GM19463 (cell line): ENCODE measurements at regions not wholly inside any gene's neighbourhood (a gene's known extent, or its start where the extent isn't known, plus 50 kb on each side); places are given as distances from the start of the nearest gene placed in this dataset.

Experiments
- ATAC-seq: cut with Tn5 transposase; IDR thresholded peaks from one replicate; pipeline ENCODE4 v1.9.1; 2021; ENCODE audit warnings: mild to moderate bottlenecking, moderate library complexity; ENCODE audit not compliant: unreplicated experiment

GRCh38 chr3:145716519-145716918 is 444.5 kb downstream of the PLOD2 start:
- no peak for ATAC-seq

- ATAC-seq = no peak
These were observed 441.9 kb downstream of the PLOD2 start for GRCh38 chr3:145719114-145719513.

DNA sequence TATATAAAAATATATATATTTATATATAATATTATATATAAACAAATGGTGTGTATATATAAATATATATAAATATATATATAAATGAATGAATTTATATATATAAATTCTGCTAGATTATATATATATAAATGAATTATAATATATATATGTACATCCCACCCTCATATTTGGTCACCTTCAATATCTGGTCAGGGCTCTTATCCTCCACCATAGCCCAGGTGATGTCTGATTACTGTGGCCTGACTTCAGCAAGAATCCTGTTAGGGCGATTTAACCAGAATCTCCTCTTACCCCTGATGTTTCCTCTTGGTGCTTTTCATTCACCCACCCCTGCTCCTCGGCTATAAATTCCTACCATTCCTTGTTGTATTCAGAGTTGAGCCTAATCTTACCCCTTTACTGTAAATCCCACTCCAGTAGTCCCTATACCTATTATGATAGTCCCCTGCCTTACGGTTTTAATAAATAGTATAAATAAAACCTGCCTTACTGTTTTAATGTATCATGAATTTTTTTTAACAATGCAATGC is 439.6 kb downstream of the PLOD2 start:
- ATAC-seq = no peak

GRCh38 chr3:145721815-145722214 is 439.2 kb downstream of the PLOD2 start:
- no peak for ATAC-seq

DNA sequence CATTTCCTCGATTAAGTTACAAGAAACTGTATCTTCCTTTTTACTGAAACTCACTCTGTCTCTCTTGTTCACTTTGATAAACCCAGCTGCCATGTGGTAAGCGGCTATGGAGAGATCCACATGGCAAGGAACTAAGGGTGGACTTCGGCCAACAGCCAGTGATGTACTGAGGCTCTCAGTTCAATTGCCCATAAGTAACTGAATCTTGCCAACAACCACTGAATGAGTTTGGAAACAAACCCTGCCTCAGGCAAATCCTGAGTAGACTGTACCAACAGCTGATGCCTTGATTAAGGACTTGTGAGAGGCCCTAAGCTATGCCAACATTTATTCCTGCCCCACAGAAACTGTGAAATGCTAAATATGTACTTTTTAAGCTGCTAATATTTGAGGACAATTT is 433.5 kb downstream of the PLOD2 start:
- no peak for ATAC-seq

- ATAC-seq = no peak
These were observed 425.4 kb downstream of the PLOD2 start for GRCh38 chr3:145735631-145736030.

- ATAC-seq = no peak
These were observed 423.0 kb downstream of the PLOD2 start for GRCh38 chr3:145737952-145738351.

GRCh38 chr3:145739926-145740325 is 421.1 kb downstream of the PLOD2 start:
- ATAC-seq = no peak

GRCh38 chr3:145750657-145751056 is 410.3 kb downstream of the PLOD2 start:
- ATAC-seq = no peak

DNA sequence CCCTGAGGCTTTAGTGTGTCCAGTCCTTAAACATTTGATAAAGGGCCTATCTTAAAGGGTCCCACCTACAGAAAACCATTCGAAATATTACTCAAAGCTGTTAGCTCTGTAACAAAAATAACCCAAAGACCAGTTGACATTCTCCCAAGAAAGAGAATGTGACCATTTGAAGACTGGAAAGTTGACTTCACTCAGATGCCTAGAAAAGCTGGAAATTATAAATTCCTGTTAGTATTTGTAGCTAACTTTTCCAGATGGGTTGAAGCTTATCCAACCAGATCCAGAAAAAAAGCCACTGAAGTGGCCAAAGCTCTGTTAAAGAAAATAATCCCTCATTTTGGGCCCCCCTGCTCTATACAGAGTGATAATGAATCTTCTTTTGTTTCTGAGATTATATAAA is 408.4 kb downstream of the PLOD2 start:
- ATAC-seq = no peak

DNA sequence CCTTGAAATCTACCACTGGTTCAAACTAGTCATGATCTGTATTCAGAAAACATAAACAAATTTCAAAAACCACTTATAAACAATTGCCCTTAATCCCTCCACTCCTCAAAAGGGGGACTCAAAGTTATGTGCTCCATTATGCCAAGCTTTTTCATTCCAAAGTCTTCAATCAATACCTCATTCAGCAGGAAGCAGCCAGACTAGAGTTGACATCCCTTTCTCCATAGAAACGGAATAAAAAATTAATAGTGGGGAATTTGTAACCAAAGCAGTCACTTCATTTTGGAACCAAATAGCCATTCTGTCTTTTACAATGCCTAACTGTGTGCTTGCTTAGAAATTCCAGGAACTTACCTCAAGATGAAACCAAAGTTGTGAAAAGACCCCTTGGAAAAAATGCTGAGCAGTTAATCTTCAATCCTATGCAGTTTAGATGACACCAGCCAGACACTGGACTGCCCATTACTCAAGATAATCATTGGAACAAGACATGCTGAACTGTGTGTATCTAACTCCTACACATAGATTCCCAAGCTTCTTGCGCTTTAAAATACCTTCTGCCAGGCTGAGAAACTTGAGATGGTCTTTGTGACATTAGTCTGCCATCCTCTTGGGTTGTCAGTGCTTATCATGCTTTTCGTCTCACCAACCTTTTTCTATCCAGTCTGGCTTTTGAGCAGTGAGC is 406.2 kb downstream of the PLOD2 start:
- no peak for ATAC-seq

DNA sequence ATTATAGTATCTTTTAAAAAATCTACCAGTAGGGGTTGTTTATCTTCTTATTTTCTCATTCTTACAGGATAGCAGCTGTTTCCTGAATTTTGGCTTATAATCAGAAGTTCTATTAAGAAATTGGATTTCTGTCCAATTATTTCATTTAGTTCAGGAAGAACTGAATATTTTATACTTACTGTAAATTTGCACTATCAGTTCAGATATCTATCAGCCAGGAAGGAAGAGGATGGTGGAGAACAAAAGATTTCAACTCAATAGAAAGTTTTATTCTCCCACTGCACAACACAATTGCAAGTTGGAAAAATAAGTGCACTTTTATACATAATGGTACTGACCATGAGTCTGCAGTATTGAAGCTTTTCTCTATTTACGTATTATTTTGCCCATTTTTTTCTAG is 400.9 kb downstream of the PLOD2 start:
- no peak for ATAC-seq

DNA sequence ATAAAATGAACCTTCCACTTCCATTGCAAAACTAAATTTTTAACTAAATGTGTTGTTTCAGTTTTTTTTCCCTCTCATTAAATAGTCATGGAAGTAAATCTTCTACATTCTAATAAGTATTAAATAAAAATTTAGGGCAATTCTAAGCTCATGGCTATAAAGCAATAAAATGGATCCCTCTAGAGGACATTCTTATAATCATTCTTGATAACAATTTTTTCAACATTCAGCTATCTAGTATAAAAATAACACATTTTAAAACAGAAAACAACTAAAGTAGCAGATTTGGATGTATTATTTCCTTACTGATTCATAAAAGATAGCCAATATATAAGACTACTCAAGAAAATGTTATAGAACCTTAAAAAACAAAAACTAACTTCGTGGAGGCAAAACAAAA is 393.1 kb downstream of the PLOD2 start:
- ATAC-seq = no peak

DNA sequence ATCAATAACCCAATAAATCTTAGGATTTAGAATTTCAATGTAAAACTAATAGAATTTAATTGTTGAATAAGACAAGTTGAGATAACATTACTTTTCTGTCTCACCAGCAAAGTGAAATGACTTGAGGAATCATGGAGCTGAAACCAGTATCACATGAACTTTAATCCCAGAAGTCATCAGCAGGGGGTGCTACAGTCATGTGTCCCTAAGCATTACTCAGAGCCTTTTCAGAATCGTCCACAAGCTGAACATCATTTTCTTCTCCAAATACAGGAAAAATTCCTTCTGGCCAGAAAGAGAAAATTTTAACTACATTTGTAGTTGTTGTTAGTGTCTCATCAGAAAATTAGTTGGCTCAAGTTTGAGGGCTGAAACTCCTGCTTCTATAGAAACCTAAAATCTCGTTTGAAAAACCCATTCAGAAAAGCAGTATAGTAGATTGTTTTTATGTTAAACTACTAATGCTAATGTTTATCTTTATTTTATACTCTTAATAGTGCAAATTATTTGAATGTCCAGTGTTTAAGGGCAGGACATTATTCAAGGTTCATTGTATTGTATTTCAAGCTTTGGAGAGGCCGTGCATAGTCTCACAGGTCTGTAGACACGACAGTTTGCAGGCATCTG is 384.1 kb downstream of the PLOD2 start:
- ATAC-seq = peak; percentile 74

DNA sequence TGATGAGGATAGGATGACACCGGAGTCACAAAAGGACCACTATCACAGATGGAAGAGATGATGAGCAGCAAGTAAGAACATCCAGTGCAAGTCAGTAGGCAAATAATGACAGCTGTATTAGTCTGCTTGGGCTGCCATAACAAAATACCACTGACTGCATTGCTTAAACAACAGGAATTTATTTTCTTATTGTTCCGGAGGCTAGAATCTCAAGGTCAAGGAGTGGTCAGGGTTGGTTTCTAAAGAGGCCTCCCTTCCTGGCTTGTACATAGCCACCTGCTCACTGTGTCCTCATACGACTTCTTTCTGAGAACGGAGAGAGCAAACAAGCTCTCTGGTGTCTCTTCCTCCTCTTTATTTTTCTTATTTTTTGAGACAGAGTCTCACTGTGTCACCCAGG is 380.7 kb downstream of the PLOD2 start:
- ATAC-seq = no peak

DNA sequence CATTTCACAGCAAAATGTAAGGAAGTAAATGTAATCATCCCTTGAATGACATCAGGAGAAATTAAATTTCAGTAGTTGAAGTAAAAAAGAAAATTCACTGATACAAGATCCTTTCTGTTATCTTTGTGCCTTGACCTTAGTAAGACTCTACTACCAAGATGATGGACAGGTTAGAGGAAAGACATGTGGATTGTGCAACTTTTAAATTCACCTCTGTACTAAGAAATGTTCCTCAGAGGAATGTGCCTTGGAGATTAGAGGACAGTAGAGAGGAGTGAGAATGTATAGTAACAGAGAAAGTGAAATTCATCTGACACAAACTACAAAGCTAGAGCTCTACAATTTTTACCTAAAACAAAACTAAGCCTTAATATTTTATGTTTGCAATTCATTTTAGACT is 375.3 kb downstream of the PLOD2 start:
- no peak for ATAC-seq

- ATAC-seq = no peak
These were observed 363.0 kb downstream of the PLOD2 start for GRCh38 chr3:145798007-145798406.

DNA sequence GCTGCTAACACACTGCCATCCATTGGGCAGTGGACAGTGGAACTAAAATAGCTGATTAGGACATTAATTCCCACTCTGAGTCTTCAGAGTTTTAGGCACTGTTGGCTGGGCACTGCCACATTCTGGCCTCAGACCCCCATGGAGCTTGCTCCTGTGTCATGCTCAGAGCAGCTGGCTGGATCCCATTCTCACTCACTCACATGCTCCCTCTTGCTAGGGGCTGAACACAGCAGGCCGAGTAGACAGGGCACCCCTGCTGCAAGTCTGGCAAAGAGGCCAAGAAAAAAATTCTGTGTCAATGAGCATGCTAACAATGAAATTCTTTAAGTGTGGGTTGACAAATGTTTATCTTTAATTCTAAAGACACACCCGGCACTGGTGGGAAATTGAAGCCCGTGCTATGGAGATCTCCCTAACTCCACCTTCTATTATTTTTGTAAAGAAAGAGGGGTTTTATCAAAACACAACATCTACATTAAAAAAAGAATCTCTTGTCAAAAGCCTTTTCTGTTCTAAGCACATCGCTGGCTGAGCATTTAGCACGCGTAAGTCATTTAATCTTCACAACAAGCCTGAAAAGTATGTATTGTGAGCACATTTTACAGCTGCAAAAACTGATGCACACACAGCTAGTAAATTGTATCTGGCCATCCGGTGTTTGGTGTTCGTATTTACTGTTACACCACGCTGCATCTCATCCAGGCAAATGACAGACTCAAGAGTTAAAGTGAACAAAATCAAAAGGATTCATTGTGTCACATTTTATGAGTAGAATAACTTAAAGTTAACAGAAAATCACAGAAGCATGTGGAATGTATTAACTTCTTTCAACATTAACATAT is 362.1 kb downstream of the PLOD2 start:
- no peak for ATAC-seq

DNA sequence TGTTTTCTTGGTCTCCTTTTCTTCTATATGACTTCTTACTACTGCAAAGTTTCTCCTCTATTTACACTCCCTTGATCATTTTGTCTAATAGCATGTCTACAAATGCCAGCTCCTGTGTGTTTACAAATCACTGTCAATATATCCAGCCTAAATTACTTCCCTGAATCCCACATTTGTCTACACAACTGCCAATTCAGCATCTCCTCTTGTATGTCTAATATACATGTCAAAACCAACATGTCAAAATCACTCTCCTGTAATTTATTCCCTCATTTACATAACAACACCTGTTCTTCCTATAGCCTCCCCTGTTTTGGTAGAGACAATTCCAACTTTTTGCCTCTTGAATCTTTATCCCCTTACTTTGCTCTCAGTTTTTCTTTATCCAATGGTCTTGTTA is 359.3 kb downstream of the PLOD2 start:
- no peak for ATAC-seq

- ATAC-seq = no peak
These were observed 353.0 kb downstream of the PLOD2 start for GRCh38 chr3:145807990-145808389.

GRCh38 chr3:145812391-145812790 is 348.6 kb downstream of the PLOD2 start:
- no peak for ATAC-seq
